Astrocyte of the cerebellum (primary cell): ENCODE measurements at regions not wholly inside any gene's neighbourhood (a gene's known extent, or its start where the extent isn't known, plus 50 kb on each side); places are given as distances from the start of the nearest gene placed in this dataset.

Experiments used
- DNase-seq: peaks from one replicate; pipeline ENCODE4 v3.0.0-alpha.2; 2011; ENCODE audit warnings: low read depth
- H3K4me3 ChIP-seq: 2 replicates; pipeline ENCODE4 v1.5.1; 2011; ENCODE audit warnings: mild to moderate bottlenecking, low read depth, low read length, moderate library complexity
- CTCF ChIP-seq: IDR thresholded peaks from 2 replicates; pipeline ENCODE4 v1.5.1; 2012; ENCODE audit warnings: low read length, low read depth, moderate library complexity, mild to moderate bottlenecking; ENCODE audit errors: missing control alignments
- in situ Hi-C: cut with HindIII; loops from 2 replicates; pipeline ENCODE4 v1.10.0; 2017; ENCODE audit warnings: low sequenced_read_pairs

- no peak for TF ChIP-seq CTCF
- no peak for DNase-seq
- in situ Hi-C loops: no loop called here
- H3K4me3 ChIP-seq: no peak overlapping the region
Measured at GRCh38 chrX:40285876-40286275, 188.1 kb upstream of the BCOR start.

DNA sequence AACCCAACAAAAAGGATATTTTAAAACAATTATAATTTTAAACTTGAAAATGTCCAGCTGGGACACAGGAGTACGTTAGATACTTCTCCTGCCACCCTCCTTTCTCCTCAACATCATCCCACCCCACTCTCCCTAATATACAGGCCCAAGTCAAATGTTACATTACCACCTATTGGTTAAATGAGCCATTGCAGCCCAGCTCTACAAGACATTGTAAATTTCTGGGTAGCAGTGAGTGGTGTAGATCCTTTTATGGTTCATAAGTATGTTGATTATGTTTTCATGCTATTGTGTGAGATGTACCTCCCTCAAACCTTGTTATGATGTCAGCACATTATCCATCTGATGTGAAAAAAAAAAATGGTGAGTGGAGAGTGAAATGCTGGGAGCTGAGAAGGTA is 187.1 kb upstream of the BCOR start:
- no peak overlapping the region for H3K4me3 ChIP-seq
- in situ Hi-C loops: no loop called here
- no peak for TF ChIP-seq CTCF
- no peak for DNase-seq

- no peak for DNase-seq
- TF ChIP-seq CTCF: no peak
- in situ Hi-C loops: no loop called here
- H3K4me3 ChIP-seq: no peak overlapping the region
Measured at GRCh38 chrX:40283981-40284380, 186.2 kb upstream of the BCOR start.

DNA sequence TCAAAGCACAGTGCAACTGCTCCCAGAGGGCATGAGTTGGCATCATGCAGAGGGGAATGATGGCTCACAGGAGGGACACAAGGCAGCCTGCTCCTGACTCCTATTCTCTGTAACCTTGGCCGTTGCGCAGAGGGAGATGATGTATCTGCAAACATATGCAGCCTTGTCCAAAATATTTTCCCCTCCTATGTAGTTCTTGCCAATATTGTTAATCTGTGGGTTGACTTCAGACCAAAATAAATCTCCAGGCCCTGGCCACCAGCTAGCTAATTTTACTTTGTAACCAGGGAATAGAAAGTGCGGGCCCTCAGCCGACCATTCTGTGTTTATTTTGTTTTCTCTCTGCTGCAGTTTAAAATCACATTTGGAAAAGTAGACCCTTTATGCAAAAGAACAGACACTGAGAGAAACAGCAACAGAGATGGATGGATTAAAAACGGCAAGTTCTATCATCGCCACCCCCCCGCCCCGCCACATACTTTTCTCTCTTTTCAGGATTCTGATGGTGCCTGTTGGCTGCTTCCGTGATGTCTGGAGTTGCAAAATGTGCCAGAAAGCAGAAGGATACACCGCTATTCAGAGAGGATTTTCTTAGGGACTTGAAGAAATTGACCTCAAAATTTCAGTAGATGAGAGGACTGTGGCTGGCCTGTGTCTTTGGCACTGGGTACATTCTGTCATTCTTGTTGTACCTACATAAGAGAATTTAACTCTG is 185.3 kb upstream of the BCOR start:
- in situ Hi-C loops: no loop called here
- peak; percentile 57 for DNase-seq
- no peak for TF ChIP-seq CTCF
- H3K4me3 ChIP-seq: no peak overlapping the region

DNA sequence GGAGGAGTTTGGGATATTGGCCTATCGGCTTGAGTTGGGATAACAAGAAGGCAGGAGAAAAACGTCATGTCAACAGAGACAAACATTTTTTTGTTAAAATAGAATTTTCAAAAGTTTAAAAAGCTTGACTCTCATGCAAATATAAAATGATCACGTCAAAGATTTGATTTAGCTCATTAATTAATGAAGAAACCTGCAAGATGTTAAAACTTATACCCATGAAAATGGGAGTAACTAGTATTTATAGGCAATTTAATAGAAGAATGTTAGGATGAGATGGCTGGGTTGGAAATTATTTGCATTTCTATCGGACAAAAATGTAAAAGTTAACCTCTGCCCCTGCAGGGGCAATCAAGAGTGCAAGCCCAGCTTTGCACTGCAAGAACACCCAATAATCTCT is 184.6 kb upstream of the BCOR start:
- in situ Hi-C loops: no loop called here
- TF ChIP-seq CTCF: no peak
- no peak for DNase-seq
- H3K4me3 ChIP-seq: no peak overlapping the region

DNA sequence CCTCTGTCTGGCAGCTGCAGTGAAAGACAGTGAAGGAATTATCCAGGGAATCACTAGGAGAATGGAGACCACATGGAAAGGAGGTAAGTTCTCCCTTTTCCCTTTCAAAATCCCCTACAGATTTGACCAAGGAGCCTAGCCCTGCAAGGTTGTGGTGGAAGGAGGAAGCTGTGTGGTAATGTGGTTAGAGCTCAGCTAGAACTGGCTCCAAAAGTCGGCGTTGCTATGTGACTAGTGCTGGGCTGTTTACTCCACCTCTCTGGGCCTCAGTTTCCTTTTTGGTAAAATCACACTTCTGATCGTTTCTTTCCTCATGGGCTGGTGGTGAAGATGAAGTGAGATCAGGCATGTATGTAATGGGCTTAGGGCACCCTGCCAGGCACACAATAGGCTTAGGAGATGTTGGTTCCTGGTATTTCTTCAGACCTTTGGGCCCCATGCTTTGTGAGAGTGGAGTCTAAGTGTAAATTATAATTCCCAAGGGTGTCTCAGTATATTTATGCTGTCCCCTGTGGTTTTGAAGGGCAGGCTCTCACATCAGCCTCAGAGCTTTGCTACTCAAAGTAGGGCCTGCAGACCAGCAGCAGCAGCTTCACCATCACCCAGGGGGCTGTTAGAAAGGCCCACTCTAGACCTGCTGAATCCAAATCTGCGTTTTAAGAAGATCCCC is 183.7 kb upstream of the BCOR start:
- TF ChIP-seq CTCF: no peak
- in situ Hi-C loops: no loop called here
- no peak overlapping the region for H3K4me3 ChIP-seq
- no peak for DNase-seq
